ENCODE measurements at regions not wholly inside any gene's neighbourhood (a gene's known extent, or its start where the extent isn't known, plus 50 kb on each side); places are given as distances from the start of the nearest gene placed in this dataset.

GRCh38 chr2:34070196-34070595 is 471.1 kb upstream of the FAM98A start:
- Mint-ChIP-seq H3K4me3 (no peak overlapping the region), H3K27me3 (no peaks in the 10 kb centered on the region), H3K4me1 (no peaks in the 10 kb centered on the region), H3K9me3 (no peaks in the 10 kb centered on the region), H3K27ac (no peak overlapping the region), H3K36me3 (ENCODE audit: low read depth) (no peaks in the 10 kb centered on the region)
- TF ChIP-seq CTCF (IDR thresholded peaks at IDR 0.05), result no peak
- intact Hi-C loops (cut with micrococcal nuclease), result no loop called here
- ATAC-seq (ENCODE audit: low read depth) (no peak), DNase-seq (no peak)
- ChIA-PET POLR2A (no interaction called here), CTCF (no interaction called here)

GRCh38 chr2:34069604-34070003 is 470.5 kb upstream of the FAM98A start:
- CTCF ChIA-PET, result no interaction called here
- H3K4me3 Mint-ChIP-seq, result no peak overlapping the region
- no peak overlapping the region for H3K27ac Mint-ChIP-seq
- no peak for ATAC-seq (ENCODE audit: low read depth)
- TF ChIP-seq CTCF (IDR thresholded peaks at IDR 0.05), result no peak
- no peaks in the 10 kb centered on the region for H3K4me1 Mint-ChIP-seq
- no peaks in the 10 kb centered on the region for H3K27me3 Mint-ChIP-seq
- H3K36me3 Mint-ChIP-seq (ENCODE audit: low read depth), result no peaks in the 10 kb centered on the region
- intact Hi-C loops (cut with micrococcal nuclease), result no loop called here
- DNase-seq, result no peak
- POLR2A ChIA-PET, result no interaction called here
- H3K9me3 Mint-ChIP-seq, result no peaks in the 10 kb centered on the region

- DNase-seq (no peak), ATAC-seq (ENCODE audit: low read depth) (no peak)
- Mint-ChIP-seq H3K4me3 (no peak overlapping the region), H3K27ac (no peak overlapping the region), H3K9me3 (no peaks in the 10 kb centered on the region), H3K36me3 (ENCODE audit: low read depth) (no peaks in the 10 kb centered on the region), H3K4me1 (no peaks in the 10 kb centered on the region), H3K27me3 (no peaks in the 10 kb centered on the region)
- no peak for TF ChIP-seq CTCF (IDR thresholded peaks at IDR 0.05)
- ChIA-PET CTCF (no interaction called here), POLR2A (no interaction called here)
- intact Hi-C loops (cut with micrococcal nuclease), result no loop called here
These were observed 451.3 kb upstream of the FAM98A start for GRCh38 chr2:34050413-34050812.

GRCh38 chr2:34045101-34045655 is 446.1 kb upstream of the FAM98A start:
- intact Hi-C loops (cut with micrococcal nuclease), result no loop called here

GRCh38 chr2:34037886-34038285 is 438.8 kb upstream of the FAM98A start:
- H3K36me3 Mint-ChIP-seq (ENCODE audit: low read depth), result no peaks in the 10 kb centered on the region
- intact Hi-C loops (cut with micrococcal nuclease), result no loop called here
- ATAC-seq (ENCODE audit: low read depth), result no peak
- ChIA-PET CTCF (no interaction called here), POLR2A (no interaction called here)
- no peaks in the 10 kb centered on the region for H3K27me3 Mint-ChIP-seq
- no peaks in the 10 kb centered on the region for H3K4me1 Mint-ChIP-seq
- no peak overlapping the region for H3K4me3 Mint-ChIP-seq
- no peak for TF ChIP-seq CTCF (IDR thresholded peaks at IDR 0.05)
- H3K9me3 Mint-ChIP-seq, result no peaks in the 10 kb centered on the region
- DNase-seq, result no peak
- H3K27ac Mint-ChIP-seq, result no peak overlapping the region

More at GRCh38 chr2:34045101-34045655, 446.1 kb upstream of the FAM98A start:
- CTCF ChIA-PET, result no interaction called here
- Mint-ChIP-seq H3K27me3 (no peaks in the 10 kb centered on the region), H3K4me1 (no peaks in the 10 kb centered on the region), H3K36me3 (ENCODE audit: low read depth) (no peaks in the 10 kb centered on the region), H3K4me3 (no peak overlapping the region), H3K27ac (no peak overlapping the region), H3K9me3 (no peaks in the 10 kb centered on the region)
- ATAC-seq (ENCODE audit: low read depth), result no peak
- POLR2A ChIA-PET, result no interaction called here
- no peak for TF ChIP-seq CTCF (IDR thresholded peaks at IDR 0.05)
- DNase-seq, result no peak

All from activated B cell treated with CpG ODN at 0.5 μM for 24 hours (primary cell).